Heart left ventricle (tissue), 16 donors: ENCODE measurements at regions not wholly inside any gene's neighbourhood (a gene's known extent, or its start where the extent isn't known, plus 50 kb on each side); places are given as distances from the start of the nearest gene placed in this dataset.

Experiments used
- ATAC-seq, 4 donors: fragments of 200-7000 bp; cut with Tn5 transposase; one replicate each; pipeline ENCODE4 v1.9.1; 2020 to 2022; ENCODE audit warnings: moderate library complexity in 4 of 4, mild to moderate bottlenecking in 3 of 4, moderate number of reproducible peaks in 1 of 4
- DNase-seq, 5 donors: peaks; one replicate each; pipeline ENCODE4 v3.0.0-alpha.2; 2020
- H3K27ac ChIP-seq, 12 donors: fragments of 200-600 bp; sonication (generic) in 4 of 12; one replicate each; pipeline versions ENCODE4 v1.5.0 to v1.8.0; 2016 to 2022; ENCODE audit warnings: mild to moderate bottlenecking in 2 of 12
- H3K27me3 ChIP-seq, 9 donors: fragments of 200-600 bp; sonication (generic) in 2 of 9; one replicate each; pipeline versions ENCODE4 v1.5.1 to v1.8.0; 2016 to 2022; ENCODE audit warnings: mild to moderate bottlenecking in 3 of 9
- H3K36me3 ChIP-seq, 9 donors: fragments of 200-600 bp; sonication (generic) in 2 of 9; one replicate each; pipeline versions ENCODE4 v1.5.0 to v1.8.0; 2018 to 2022; ENCODE audit warnings: mild to moderate bottlenecking in 2 of 9
- H3K4me1 ChIP-seq, 12 donors: fragments of 200-600 bp; sonication (generic) in 4 of 12; one replicate each; pipeline versions ENCODE4 v1.5.0 to v1.8.0; 2016 to 2022; ENCODE audit warnings: mild to moderate bottlenecking in 3 of 12
- H3K4me3 ChIP-seq, 12 donors: fragments of 200-600 bp; sonication (generic) in 4 of 12; one replicate each; pipeline versions ENCODE4 v1.5.0 to v1.8.0; 2017 to 2022; ENCODE audit warnings: mild to moderate bottlenecking in 9 of 12, moderate library complexity in 4 of 12
- H3K9me3 ChIP-seq, 12 donors: fragments of 200-600 bp; sonication (generic) in 4 of 12; one replicate each; pipeline versions ENCODE4 v1.5.0 to v1.8.0; 2016 to 2022; ENCODE audit warnings: mild to moderate bottlenecking in 1 of 12
- POLR2A ChIP-seq, 2 donors: fragments of 450-650 bp; IDR thresholded peaks; one replicate each; pipeline ENCODE4 v1.6.1; 2017; ENCODE audit warnings: antibody characterized with exemption in 2 of 2, mild to moderate bottlenecking in 2 of 2, moderate library complexity in 2 of 2
- WGBS, 4 donors: extraction: QIAGEN DNeasy Blood & Tissue Kit in 2 of 4; methylation state at CpG; one replicate each; pipeline versions ENCODE4 v1.1.5 to v1.1.7; 2013 to 2018; 5-methylcytosine and 5-hydroxymethylcytosine counted together
- intact Hi-C, 10 donors: fragments of 100-400 bp; cut with DNase I; formaldehyde crosslinking; loops; one replicate each; pipeline versions ENCODE4 v1.11.1 to v1.14.2; 2022
- TF ChIP-seq, protein P1 (sequence below), 12 donors: fragments of 200-600 bp; sonication (generic) in 4 of 12; IDR thresholded peaks; one replicate each; pipeline versions ENCODE4 v1.5.0 to v1.8.0; 2018 to 2022; ENCODE audit warnings: antibody characterized with exemption in 12 of 12, mild to moderate bottlenecking in 5 of 12
- donor health status: ischemic (EF 13 %, LVEDD 7.1; RV severe dilation, severe dysfunction).
- donor health status: healthy with polysubstance abuse.
- donor health status: DM: no; HTN: yes; CAD: no.
- donor health status: DM: no; HTN: no; CAD: no.
- donor health status: ischemic (EF 25% LVEDD 6.9; RV normal size, moderate dysfunction).
- donor health status: ischemic (EF 25% LVEDD 5.7; RV mildly dilated, moderate dysfunction).
- donor health status: healthy.
- donor health status: DM: yes; HTN: yes; CAD: no.
- donor health status: ischemic (EF 35%, LVEDD 5.7; RV mildly dilated, moderate dysfunction).
- donor health status: nonischemic (EF 11% LVEDD 7.7; RV severe dilation, severe dysfunction).
- donor health status: DM: yes; HTN: yes; CAD: no.
- donor health status: PGD.
- donor health status: ischemic (EF 29% LVEDD 5.4; RV normal size, mild dysfunction).
- donor health status: nonischemic (EF 23%, LVEDD 6.1; RV moderate dilation, normal function).

DNA sequence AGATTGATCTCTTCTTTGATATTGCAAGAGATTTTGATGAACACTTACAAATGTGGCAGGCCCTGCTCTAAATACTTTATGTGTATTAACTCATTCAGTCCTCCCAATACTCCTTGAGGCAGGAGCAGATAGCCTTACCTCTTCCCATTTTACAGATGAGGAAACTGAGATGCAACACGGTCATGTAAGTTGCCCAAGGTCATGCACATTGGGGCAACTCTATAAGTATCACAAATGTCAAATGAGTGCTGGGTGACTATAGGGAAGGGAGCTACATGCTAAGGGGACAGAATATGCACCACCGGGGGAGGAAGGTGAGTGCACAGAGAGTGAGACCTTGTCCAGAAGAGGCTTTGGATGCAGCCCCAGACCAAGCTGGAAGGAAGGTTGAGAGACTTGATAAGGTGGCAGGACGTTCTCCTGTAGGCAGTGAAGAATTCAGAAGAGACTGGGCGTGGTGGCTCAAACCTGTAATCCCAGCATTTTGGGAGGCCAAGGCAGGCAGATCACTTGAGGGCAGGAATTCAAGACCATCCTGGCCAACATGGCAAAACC, 132.3 kb upstream of the PWP1 start:
- H3K9me3 ChIP-seq = peaks cover 0 to 12% (median 0%) of the 10 kb centered on the region in 12 donors
- DNase-seq = no peak
- 77 to 85% (median 80%) methylated on average over 4 of the region's 4 CpGs for WGBS, 4 donors
- H3K4me1 ChIP-seq = no peaks in the 10 kb centered on the region
- H3K36me3 ChIP-seq = no peaks in the 10 kb centered on the region
- no peak for TF ChIP-seq POLR2A (IDR thresholded peaks at IDR 0.05)
- TF ChIP-seq, protein P1, sequence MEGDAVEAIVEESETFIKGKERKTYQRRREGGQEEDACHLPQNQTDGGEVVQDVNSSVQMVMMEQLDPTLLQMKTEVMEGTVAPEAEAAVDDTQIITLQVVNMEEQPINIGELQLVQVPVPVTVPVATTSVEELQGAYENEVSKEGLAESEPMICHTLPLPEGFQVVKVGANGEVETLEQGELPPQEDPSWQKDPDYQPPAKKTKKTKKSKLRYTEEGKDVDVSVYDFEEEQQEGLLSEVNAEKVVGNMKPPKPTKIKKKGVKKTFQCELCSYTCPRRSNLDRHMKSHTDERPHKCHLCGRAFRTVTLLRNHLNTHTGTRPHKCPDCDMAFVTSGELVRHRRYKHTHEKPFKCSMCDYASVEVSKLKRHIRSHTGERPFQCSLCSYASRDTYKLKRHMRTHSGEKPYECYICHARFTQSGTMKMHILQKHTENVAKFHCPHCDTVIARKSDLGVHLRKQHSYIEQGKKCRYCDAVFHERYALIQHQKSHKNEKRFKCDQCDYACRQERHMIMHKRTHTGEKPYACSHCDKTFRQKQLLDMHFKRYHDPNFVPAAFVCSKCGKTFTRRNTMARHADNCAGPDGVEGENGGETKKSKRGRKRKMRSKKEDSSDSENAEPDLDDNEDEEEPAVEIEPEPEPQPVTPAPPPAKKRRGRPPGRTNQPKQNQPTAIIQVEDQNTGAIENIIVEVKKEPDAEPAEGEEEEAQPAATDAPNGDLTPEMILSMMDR (IDR thresholded peaks at IDR 0.05) = no peak
- no peak for ATAC-seq
- intact Hi-C loops = no loop called here
- no peak overlapping the region for H3K27ac ChIP-seq
- H3K27me3 ChIP-seq = no peaks in the 10 kb centered on the region
- H3K4me3 ChIP-seq = no peak overlapping the region

DNA sequence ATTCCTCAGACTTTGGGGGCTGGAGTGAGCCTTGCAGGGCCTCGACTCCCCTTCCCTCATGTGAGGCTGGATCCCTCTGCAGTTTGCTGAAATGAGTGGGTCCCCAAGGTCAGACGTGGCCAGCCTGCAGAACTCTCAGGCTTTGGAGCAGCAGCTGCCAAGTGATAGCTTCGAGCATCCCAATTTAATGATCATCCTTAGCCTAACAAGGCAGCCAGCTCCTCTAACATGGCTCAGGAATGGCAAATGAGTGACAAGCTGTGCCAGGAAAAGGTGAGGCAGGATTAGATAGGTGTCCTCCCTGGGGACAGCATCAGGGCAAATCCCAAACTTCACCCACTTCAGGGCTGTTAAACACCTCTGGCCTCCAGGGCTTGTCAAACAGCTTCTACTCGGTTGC, 130.7 kb upstream of the PWP1 start:
- no peaks in the 10 kb centered on the region for H3K9me3 ChIP-seq
- TF ChIP-seq, protein P1 (IDR thresholded peaks at IDR 0.05) = no peak
- TF ChIP-seq POLR2A (IDR thresholded peaks at IDR 0.05) = no peak
- H3K36me3 ChIP-seq = no peaks in the 10 kb centered on the region
- WGBS, 4 donors = 55 to 65% (median 65%) methylated on average over 4 of the region's 4 CpGs
- intact Hi-C loops = no loop called here
- no peak for ATAC-seq
- no peak overlapping the region for H3K27ac ChIP-seq
- no peak overlapping the region for H3K4me3 ChIP-seq
- H3K4me1 ChIP-seq = no peaks in the 10 kb centered on the region
- H3K27me3 ChIP-seq = no peaks in the 10 kb centered on the region
- no peak for DNase-seq

DNA sequence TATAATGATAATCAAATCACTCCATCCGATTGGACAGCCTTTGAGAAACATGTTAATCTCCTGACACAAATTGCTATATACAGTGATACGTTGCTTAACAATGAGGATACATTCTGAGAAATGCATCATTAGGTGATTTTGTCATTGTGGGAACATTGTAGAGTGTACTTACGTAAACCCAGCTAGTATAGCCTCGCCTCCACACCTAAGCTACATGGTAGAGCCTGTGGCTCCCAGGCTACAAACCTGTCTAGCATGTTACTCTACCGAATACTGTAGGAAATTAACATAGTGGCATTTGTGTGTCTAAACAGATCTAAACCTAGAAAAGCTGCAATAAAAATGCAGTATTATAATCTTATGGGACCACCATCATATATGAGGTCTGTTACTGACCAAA, 128.6 kb upstream of the PWP1 start:
- intact Hi-C loops = no loop called here
- no peak for ATAC-seq
- WGBS, 4 donors = 85 to 95% (median 89%) methylated on average over 5 of the region's 5 CpGs
- DNase-seq = no peak
- Histone ChIP-seq H3K4me3 (no peak overlapping the region), H3K27me3 (no peaks in the 10 kb centered on the region), H3K27ac (no peak overlapping the region), H3K36me3 (no peaks in the 10 kb centered on the region), H3K4me1 (no peaks in the 10 kb centered on the region), H3K9me3 (no peaks in the 10 kb centered on the region)
- TF ChIP-seq, protein P1 (IDR thresholded peaks at IDR 0.05) = no peak
- no peak for TF ChIP-seq POLR2A (IDR thresholded peaks at IDR 0.05)

DNA sequence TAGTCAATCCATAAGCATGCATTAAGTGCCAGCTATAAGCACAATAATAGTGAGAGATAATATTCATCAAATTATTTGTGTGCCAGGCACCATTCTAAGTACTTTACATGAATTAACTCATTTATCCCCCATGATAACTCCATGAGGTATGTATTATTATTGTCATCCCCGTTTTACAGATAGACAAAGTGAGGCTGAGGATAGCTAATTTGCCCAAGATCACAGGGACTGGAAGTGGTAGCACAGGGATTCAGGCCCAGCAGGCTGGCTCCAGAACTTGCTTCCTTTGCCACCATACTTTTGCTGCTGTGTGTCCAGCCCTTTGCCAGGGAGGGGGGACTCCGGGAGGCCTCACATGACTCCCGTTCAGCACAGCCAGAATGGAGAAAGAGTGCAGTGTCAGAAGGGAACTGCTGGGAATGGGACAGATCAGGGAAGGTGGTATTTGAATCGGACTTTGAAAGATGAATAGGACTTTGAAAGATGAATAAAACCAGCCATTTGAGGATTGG, 128.0 kb upstream of the PWP1 start:
- no peak overlapping the region for H3K4me3 ChIP-seq
- TF ChIP-seq, protein P1 (IDR thresholded peaks at IDR 0.05) = no peak
- TF ChIP-seq POLR2A (IDR thresholded peaks at IDR 0.05) = no peak
- no peak overlapping the region for H3K27ac ChIP-seq
- DNase-seq (no peak), ATAC-seq (no peak)
- no peaks in the 10 kb centered on the region for H3K9me3 ChIP-seq
- no peaks in the 10 kb centered on the region for H3K4me1 ChIP-seq
- WGBS, 4 donors = 69 to 81% (median 75%) methylated on average over 4 of the region's 4 CpGs
- no peaks in the 10 kb centered on the region for H3K27me3 ChIP-seq
- no peaks in the 10 kb centered on the region for H3K36me3 ChIP-seq
- intact Hi-C loops = no loop called here
